Stomach (tissue), 4 donors: ENCODE measurements at regions not wholly inside any gene's neighbourhood (a gene's known extent, or its start where the extent isn't known, plus 50 kb on each side); places are given as distances from the start of the nearest gene placed in this dataset.
"Not testable (repeated sequence)": the region's sequence is repeated elsewhere in the genome, so short reads cannot be mapped to it uniquely, and the experiment has no call there.

Source experiments
- CTCF ChIP-seq, 7 experiments: fragments of 450-650 bp in 4 of 7; fragments of 200-600 bp in 3 of 7; sonication (generic) in 3 of 7; IDR thresholded peaks; one replicate each; pipeline ENCODE4 v1.5.1; 2016 to 2019; ENCODE audit warnings: antibody characterized with exemption in 7 of 7, control low read depth in 2 of 7, mild to moderate bottlenecking in 1 of 7
- EP300 ChIP-seq: sonication (generic); formaldehyde crosslinking; IDR thresholded peaks from one replicate; pipeline ENCODE4 v1.6.1; 2017; ENCODE audit warnings: antibody characterized with exemption
- POLR2A ChIP-seq, 4 donors: fragments of 450-650 bp; IDR thresholded peaks; one replicate each; pipeline ENCODE4 v1.6.1; 2016; ENCODE audit warnings: antibody characterized with exemption in 4 of 4, control low read depth in 2 of 4, mild to moderate bottlenecking in 1 of 4, moderate library complexity in 1 of 4

GRCh38 chr11:67923565-67923964, 80.3 kb downstream of the UNC93B1 start:
- not testable (repeated sequence) for TF ChIP-seq CTCF (IDR thresholded peaks at IDR 0.05); POLR2A (IDR thresholded peaks at IDR 0.05); EP300
